ENCODE measurements at regions not wholly inside any gene's neighbourhood (a gene's known extent, or its start where the extent isn't known, plus 50 kb on each side); places are given as distances from the start of the nearest gene placed in this dataset.
"Not testable (repeated sequence)": the region's sequence is repeated elsewhere in the genome, so short reads cannot be mapped to it uniquely, and the experiment has no call there.

DNA sequence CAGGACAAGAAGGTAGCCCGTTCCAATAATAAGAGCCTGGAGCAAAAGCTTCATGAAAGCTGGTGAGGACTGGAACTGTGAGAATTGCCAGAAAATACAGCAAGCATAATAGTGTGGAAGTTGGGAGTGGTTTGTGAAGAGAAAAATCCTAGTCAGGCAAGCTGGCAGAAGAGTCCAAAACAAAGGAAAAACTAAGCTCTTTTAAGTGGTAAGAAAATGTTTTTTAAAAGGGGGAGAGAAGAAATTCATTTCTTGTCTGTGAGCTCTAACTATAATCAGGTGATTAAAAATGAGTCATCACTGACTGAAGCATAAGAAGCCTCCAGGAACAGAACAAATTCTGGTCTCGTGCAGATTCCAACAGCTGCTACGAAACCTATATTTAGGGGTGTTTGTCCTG, 102.6 kb downstream of the CAAP1 start:
- no peak for DNase-seq (ENCODE audit: low read depth)

GRCh38 chr9:26786564-26786963, 106.0 kb downstream of the CAAP1 start:
- DNase-seq (ENCODE audit: low read depth) = no peak

DNA sequence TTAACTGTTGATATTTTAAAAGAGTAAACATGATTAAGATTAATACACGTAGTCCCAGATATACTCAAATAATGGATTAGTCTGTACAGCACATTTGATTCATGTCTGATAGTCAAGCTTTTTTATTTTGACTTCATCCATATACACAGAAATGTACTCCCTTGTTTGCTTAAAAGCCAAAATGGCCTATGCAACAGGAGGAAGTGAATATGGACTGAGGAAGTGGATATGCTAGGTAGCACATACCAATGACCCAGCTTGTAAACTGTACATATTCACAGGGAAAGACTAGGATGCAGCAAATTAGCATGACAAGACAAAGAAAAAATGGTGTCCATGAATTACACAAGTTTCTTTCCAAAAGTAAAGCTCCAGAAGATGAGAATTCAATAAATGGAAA, 109.7 kb downstream of the CAAP1 start:
- DNase-seq (ENCODE audit: low read depth) = no peak

GRCh38 chr9:26781906-26782305, 110.7 kb downstream of the CAAP1 start:
- DNase-seq (ENCODE audit: low read depth) = no peak

GRCh38 chr9:26780307-26780706, 112.3 kb downstream of the CAAP1 start:
- not testable (repeated sequence) for DNase-seq (ENCODE audit: low read depth)

- no peak for DNase-seq (ENCODE audit: low read depth)
Observed at GRCh38 chr9:26779062-26779461, 113.5 kb downstream of the CAAP1 start.

GRCh38 chr9:26775391-26775790, 117.2 kb downstream of the CAAP1 start:
- DNase-seq (ENCODE audit: low read depth) = no peak

DNA sequence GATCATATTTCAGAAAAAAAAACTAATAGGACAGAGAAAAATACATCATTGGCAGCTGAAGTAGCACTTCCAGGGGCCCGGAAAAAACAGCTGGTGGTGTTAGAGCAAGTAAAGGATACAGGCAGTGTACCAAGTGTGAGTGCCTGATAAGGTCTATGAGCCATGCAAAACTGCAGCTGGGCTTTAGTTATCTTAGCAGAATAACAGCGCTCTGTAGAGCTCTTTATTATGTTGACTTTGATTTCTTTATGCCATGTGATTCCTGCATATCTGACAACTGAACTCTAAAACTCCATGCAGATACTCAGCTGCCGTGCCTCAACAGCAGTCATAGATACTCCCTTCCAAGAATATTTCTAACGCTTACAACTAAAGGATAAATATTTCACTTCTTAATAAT, 119.5 kb downstream of the CAAP1 start:
- no peak for DNase-seq (ENCODE audit: low read depth)

DNA sequence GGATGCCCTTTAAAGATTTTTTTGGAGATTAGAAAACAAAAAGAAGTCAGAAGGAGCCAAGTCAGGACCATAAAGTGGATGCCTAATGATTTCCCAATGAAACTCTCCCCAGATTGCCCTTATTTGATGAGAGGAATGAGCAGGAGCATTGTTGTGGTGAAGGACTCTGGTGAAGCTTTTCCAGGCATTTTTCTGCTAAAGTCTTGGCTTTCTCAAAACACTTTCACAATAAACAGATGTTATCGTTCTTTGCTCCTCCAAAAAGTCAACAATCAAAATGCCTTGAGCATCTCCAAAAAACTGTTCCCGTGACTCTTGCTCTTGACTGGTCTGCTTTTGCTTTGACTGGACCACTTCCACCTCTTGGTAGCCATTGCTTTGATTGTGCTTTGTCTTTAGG, 121.8 kb downstream of the CAAP1 start:
- no peak for DNase-seq (ENCODE audit: low read depth)

GRCh38 chr9:26768145-26768544, 124.5 kb downstream of the CAAP1 start:
- DNase-seq (ENCODE audit: low read depth) = no peak

GRCh38 chr9:26760675-26761074, 131.9 kb downstream of the CAAP1 start:
- no peak for DNase-seq (ENCODE audit: low read depth)

DNA sequence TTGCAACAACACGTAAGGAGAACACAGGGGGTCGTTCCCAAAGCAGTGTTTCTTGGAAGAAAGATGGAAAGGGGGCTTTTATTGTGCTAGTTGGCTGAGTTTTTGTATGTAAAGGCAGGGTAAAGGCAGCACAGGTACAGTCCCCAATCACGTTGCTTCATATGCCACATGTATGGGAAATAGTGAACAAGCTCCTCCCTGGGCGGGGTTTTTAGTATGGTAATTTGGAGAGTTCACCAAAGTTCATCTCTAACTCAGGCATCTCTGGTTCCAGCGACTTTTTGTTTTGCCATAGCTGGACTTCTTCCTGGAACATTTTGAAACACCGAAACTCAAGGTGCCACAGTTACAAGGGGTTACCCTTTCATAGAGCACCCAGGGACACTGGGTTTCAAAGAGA, 133.9 kb downstream of the CAAP1 start:
- DNase-seq (ENCODE audit: low read depth) = no peak

DNA sequence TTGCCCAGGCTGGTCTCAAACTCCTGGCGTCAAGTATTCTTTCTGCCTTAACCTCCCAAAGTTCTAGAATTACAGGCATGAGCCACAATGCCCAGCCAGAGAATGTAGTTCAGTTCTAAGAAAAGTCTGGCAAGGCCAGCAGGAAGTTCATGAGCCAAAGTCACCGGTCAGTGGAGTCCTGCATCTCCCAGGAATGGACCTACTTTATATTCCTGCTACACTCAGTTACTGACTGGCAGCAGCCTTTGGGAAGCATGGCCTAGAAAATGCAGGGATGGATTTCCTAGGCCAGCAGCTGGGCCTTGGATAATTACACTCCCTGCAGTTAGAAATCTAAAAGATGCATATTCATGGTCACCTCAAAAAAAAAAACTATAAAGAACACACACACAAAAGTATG, 135.7 kb downstream of the CAAP1 start:
- no peak for DNase-seq (ENCODE audit: low read depth)

- no peak for DNase-seq (ENCODE audit: low read depth)
Observed at GRCh38 chr9:26755476-26755875, 137.1 kb downstream of the CAAP1 start.

DNA sequence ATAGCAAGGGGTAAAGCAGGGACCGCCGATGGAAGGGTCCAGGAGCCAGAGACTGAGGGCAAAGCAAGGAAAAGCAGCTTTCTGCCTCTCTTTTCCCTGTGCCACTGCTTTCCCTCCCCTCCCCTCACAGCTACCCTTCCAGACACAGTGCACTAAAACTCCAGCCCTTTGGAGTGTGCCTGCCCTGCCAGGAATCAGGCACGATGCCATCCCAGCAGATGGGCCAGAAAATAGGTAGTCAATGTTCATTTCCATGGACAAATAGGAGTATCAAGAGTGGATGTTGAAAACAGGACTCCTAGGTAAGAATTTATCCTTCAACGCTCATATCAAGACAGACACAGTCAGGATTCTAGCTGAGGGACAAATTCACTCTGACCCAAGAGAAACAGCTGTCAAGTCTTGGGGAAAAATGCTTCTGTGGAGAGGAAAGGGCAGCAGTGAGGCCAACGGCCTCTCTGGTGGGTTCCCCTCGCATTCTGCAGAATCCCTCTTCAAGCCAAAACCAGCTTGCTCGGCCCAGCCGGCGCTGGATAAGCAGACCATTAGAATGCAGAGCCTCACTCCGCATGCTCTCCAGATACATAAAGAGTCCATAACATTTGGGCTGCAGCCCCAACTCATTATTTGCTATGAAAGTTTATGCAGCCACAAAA, 138.0 kb downstream of the CAAP1 start:
- DNase-seq (ENCODE audit: low read depth) = no peak

GRCh38 chr9:26753971-26754370, 138.6 kb downstream of the CAAP1 start:
- DNase-seq (ENCODE audit: low read depth) = no peak

DNA sequence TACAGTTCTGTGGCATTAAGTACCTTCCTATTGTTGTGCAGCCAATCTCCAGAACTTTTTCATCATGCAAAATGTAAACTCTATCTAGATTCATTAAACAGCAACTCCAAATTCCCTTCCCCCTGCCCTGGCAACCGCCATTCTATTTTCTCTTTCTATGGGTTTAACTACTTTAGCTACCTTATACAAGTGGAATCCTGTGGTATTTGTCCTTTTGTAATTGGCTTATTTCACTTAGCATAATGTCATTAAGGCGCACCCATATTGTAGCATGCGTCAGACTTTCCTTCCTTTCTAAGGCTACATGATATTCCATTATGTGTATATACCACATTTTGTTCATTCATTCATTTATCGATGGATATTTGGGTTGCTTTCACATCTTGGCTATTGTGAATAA, 142.4 kb downstream of the CAAP1 start:
- DNase-seq (ENCODE audit: low read depth) = no peak

DNA sequence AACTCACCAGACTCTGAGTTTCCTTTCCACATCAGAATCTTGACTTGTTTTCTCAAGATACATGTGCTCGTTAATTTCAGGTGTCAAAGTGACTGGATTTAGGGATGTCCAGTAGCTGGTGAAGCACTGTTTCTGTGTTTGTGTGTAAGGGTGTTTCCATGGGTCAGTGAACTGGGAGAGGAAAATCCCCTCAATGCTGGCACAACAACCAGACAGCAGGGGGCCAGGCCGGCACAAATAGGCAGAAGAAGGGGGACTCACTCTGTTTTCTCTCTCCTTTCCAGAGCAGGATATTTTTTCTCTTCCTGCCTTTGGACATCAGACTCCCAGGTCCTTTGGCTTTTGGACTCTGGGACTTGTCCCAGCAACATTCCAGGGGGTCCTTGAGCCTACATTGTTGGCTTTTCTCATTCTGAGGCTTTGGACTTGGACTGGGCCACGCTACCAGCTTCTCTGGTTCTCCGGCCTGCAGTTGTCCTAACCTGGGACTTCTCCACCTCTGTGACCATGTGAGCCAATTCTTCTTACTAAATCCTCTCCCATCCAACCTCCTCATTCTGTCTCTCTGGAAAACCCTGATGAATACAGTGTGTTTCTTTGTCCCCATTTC, 144.0 kb downstream of the CAAP1 start:
- no peak for DNase-seq (ENCODE audit: low read depth)

DNA sequence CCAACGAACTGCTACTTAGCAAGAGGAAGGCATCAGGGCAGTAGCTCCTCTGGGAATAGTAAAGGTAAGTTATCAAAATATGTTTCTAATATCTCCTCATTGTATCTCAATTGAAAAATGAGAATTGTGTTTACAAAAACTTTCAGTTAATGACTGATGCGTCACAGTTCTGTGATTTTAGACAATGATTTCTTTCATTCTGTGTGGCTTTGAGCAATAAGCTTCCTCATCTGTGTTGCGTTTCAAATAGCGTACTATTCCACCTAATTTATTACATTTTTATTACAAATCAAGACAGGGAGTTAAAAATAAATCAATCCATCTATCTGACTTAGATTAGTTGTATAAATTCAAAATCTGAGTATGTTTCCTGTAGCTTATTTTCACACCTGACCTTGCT, 145.0 kb downstream of the CAAP1 start:
- no peak for DNase-seq (ENCODE audit: low read depth)

GRCh38 chr9:26746357-26747072, 146.1 kb downstream of the CAAP1 start:
- DNase-seq (ENCODE audit: low read depth) = no peak

DNA sequence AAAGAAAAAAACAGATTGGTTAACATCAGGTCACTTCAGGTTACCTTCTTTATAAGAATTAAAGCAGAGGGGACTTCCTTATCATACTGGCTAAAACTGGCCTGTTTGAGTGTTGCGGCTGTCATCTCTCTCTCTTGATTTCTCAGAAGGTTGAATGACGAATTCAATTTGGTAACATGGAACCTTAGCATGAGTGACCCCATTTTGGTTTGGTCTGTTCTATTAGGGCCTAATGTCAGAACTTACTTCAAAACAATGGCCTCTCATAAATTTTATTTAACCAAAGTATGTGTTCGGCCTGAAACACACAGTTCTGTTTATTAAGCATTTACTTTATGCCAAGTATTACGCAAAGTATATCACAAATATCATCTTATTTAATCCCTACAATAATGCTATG, 147.5 kb downstream of the CAAP1 start:
- DNase-seq (ENCODE audit: low read depth) = no peak

GRCh38 chr9:26744191-26744965, 148.2 kb downstream of the CAAP1 start:
- DNase-seq (ENCODE audit: low read depth) = no peak

All from activated T-cell treated with anti-CD3 and anti-CD28 coated beads for 1 hour (primary cell).